Activated effector memory CD4-positive, alpha-beta T cell treated with Interleukin-2 at 50 U/mL for 16 hours (primary cell): ENCODE measurements at regions not wholly inside any gene's neighbourhood (a gene's known extent, or its start where the extent isn't known, plus 50 kb on each side); places are given as distances from the start of the nearest gene placed in this dataset.

Experiments
- DNase-seq: peaks from one replicate; pipeline ENCODE4 v3.0.0-alpha.2; 2020

GRCh38 chr4:141409556-141409955, 188.9 kb downstream of the ZNF330 start:
- DNase-seq, result no peak

GRCh38 chr4:141410839-141411238, 190.1 kb downstream of the ZNF330 start:
- no peak for DNase-seq

GRCh38 chr4:141411936-141412335, 191.2 kb downstream of the ZNF330 start:
- DNase-seq, result no peak

GRCh38 chr4:141413366-141413765, 192.7 kb downstream of the ZNF330 start:
- DNase-seq, result no peak

- DNase-seq, result no peak
These were observed 195.0 kb downstream of the ZNF330 start for GRCh38 chr4:141415651-141416050.

- no peak for DNase-seq
These were observed 195.5 kb downstream of the ZNF330 start for GRCh38 chr4:141416219-141416618.

- DNase-seq, result no peak
These were observed 196.1 kb downstream of the ZNF330 start for GRCh38 chr4:141416677-141417363.

GRCh38 chr4:141417387-141417786, 196.7 kb downstream of the ZNF330 start:
- no peak for DNase-seq

GRCh38 chr4:141425124-141425523, 204.4 kb downstream of the ZNF330 start:
- DNase-seq, result no peak

- no peak for DNase-seq
These were observed 207.1 kb downstream of the ZNF330 start for GRCh38 chr4:141427726-141428296.

GRCh38 chr4:141429933-141430332, 206.4 kb upstream of the IL15 start:
- DNase-seq, result no peak

GRCh38 chr4:141430686-141431085, 205.7 kb upstream of the IL15 start:
- DNase-seq, result no peak

- DNase-seq, result no peak
These were observed 204.2 kb upstream of the IL15 start for GRCh38 chr4:141432000-141432712.

GRCh38 chr4:141435446-141436225, 200.7 kb upstream of the IL15 start:
- DNase-seq, result no peak

- DNase-seq, result no peak
These were observed 197.2 kb upstream of the IL15 start for GRCh38 chr4:141439223-141439622.

- no peak for DNase-seq
These were observed 188.6 kb upstream of the IL15 start for GRCh38 chr4:141447761-141448160.

- DNase-seq, result no peak
These were observed 187.9 kb upstream of the IL15 start for GRCh38 chr4:141448490-141448889.

- DNase-seq, result no peak
These were observed 186.5 kb upstream of the IL15 start for GRCh38 chr4:141449927-141450326.

GRCh38 chr4:141455651-141456050, 180.7 kb upstream of the IL15 start:
- DNase-seq, result no peak

GRCh38 chr4:141457653-141458052, 178.7 kb upstream of the IL15 start:
- DNase-seq, result no peak

- no peak for DNase-seq
These were observed 177.9 kb upstream of the IL15 start for GRCh38 chr4:141458501-141458900.

GRCh38 chr4:141459020-141459419, 177.4 kb upstream of the IL15 start:
- DNase-seq, result no peak

GRCh38 chr4:141462361-141462760, 174.0 kb upstream of the IL15 start:
- no peak for DNase-seq

- DNase-seq, result no peak
These were observed 172.7 kb upstream of the IL15 start for GRCh38 chr4:141463678-141464077.
